NCI-H2196 (cell line): ENCODE measurements at regions not wholly inside any gene's neighbourhood (a gene's known extent, or its start where the extent isn't known, plus 50 kb on each side); places are given as distances from the start of the nearest gene placed in this dataset.

Experiments
- DNase-seq: peaks from one replicate; lab custom pipeline; 2025; ENCODE audit not compliant: unreplicated experiment; lab: John Stamatoyannopoulos, UW

DNA sequence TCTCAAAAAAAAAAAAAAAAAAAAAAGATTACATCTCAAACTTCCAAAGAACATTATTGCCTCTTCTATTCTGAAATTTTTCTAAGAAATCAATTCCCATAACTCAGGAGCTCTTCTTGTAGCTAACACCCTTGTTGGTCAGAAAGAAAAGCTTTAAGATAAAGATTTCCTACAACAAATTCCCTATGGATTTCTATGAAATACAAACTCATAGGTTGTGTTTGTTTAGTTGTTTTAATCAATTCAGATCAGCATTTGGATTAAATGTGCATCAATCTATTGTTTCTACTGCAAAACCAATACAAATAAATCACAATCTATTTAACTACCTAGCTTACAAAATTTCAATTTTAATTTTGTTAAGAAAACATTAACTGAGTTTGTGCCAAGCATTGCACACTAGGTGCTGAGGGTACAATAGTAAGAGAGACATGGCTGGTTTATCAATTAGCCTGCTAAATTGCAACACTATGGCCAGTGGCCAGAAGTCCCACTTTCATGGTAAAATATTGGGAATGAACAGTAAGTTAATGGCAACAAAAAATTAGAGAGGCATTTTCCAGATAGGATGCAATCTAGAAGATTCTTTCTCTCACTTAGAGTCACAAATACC, 80.2 kb upstream of the MYCN start:
- DNase-seq = no peak

DNA sequence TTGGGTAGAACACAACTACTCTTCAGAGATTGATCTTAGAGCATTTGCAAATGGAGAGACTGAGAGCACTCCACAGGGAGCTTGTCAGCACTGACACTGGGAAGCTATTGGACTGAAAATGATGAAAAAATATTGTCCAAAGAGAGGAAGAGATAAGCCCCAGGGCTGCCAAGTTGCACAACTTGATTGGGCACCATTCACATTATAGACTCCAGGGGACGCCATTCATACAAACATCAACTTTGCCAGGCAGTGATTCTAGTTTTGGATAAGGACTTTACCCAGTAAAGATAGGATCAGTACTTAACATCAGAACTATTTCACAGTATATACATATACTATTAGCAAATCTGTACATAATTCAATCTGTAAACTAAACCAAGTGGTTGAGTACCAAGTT, 79.6 kb upstream of the MYCN start:
- DNase-seq = no peak

DNA sequence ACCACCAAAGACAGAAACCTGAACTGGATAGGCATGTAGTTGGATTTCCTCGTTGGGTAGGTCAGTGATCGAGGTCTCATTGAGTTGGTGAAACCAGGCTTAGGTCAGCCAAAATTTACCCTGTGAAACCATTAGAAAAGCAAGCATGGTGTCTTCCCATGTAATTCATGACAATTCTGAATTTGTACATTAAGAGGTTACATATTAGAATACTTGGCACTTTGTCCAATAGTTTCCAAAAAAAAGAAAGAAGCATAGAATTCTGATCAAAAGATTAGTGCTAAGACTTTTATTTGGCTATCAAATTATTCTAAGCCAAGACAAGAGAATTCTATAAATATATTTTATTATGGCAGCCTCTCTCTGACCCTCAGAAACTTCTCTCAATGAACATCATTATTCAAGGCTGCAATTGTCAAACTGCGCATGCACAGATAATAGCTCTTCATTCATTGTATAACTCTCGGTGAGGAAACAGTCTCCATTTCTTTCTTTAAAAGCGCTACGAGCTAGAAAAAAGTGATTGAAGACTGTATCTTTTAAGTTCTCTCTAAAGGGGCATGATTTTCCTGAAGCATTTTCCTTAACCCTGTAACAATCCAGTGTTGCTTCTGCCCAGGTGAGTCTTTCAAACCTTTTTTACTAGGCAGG, 79.1 kb upstream of the MYCN start:
- DNase-seq = no peak

DNA sequence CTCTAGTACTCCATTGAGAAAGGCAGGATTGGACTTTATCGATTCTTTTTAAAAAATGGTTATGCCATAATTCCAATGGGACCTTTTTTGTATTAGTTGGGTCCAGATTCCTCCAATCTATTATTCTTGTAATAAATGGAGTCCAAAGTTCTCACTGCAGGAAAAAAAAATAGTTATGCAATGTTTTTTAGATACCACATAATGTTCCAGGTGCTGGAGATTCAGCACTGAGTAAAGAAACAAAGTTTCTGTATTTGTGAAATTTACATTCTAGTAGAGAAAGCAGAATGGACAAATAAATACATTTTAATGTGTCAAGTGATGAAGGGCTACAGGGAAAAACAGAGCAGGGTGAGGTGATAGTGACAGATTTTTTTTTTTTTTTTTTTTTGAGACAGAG, 78.5 kb upstream of the MYCN start:
- DNase-seq = no peak

DNA sequence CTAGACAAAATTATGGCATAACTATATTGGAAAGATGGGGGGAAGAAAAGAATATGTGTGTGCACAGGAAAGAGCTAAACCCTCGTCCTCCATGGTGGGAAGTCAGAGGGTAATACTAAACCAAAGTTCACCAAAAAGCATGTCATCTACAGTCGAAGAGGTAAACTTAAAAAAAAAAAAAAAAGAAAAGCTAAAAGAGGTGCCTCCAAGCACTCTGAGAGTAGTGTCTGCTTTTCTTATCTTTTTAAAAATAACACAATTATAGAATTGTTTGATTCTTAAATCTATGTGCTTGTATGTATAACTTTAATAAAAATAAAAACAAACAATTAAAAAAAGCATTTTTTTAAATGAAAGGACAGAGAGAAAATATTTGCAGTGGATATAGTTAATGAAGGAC, 77.3 kb upstream of the MYCN start:
- DNase-seq = no peak

DNA sequence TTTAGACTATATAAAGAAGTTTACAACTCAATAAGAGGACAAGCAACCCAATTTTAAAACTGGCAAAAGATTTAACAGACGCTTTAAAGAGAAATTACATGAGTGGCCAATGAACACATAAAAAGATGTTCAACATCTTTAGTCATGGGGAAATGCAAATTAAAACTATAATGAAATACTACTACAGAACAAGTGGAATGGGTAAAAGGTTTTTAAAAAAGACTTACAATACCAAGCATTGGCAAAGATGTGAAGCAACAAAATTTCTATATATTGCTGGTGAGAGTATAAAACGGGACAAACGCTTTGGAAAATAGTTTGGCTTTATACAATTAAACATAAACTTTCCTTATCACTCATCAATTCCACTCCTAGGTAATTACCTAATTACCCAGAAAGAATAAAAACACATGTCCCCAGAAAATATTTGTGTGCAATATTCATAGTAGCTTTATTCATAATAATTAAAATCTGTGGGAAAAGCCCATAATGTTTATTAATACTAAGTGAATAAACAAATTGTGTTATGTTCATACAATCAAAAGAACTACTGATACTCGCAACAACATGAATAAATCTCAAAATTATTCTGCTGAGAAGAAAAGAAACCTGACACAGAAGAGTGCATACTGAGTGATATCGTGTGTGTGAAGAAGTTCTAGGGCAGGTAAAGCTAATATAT, 76.7 kb upstream of the MYCN start:
- DNase-seq = no peak

DNA sequence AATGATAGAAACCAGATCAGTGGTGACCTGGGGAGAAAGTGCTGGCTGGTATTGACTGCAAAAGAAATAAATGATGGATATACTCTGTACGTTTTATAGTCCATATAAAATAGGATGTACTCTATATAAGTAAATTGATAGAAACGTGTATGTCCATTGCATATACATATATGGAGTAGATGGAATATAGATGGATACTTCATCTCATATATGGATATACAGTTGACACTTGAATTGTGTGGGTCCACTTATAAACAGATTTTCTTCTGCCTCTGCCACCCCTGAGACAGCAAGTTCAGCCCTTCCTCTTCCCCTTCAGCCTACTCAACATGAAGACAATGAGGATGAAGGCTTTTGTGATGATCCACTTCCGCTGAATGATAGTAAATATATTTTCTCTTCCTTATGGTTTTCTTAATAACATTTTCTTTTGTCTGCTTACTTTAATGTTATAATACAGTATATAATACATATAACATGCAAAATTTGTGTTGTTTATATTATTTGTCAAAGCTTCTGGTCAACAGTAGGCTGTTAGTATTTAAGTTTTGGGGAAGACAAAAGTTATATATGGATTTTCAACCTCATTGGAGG, 76.1 kb upstream of the MYCN start:
- no peak for DNase-seq

DNA sequence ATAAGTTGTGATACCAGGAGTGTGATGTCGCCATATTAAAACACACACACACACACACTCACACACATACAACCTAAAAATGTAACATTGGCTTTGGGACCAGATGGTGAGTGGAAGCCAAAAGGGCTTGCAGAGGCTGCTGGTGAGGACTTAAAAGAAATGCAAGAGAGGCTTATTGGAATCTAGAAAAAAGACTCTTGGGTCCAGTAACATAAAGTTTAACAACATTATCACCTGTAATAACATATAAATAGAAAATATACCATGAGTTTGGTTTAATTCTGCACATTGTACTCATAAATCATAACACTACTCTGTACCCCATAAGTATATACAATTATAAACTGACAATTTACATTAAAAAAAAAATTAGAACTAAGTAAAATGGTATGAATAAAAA, 74.4 kb upstream of the MYCN start:
- no peak for DNase-seq

DNA sequence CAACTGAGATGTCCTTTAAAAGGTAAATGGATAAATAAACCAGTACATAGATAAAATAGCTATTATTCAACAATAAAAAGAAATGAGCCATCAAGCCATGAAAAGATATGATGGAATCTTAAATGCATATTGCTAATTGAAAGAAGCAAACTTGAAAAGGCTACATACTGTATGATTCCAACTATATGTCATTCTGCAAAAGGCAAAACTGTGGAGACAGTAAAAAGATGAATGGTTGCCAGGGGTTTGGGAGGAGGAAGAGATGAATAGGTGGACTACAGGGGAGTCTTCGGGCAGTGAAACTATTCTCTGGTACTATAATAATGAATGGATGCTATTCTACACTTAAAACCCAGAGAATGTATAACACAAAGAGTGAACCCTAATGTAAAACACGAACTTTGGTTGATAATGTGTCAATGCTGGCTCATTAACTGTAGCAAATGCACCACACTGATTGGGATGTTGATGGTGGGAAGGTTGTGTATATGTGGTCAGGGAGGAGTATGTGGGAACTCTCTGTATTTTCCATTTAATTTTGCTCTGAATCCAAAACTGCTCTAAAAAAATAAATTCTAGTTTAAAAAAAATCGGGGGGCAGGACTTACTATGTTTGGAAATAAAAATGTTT, 73.7 kb upstream of the MYCN start:
- no peak for DNase-seq

DNA sequence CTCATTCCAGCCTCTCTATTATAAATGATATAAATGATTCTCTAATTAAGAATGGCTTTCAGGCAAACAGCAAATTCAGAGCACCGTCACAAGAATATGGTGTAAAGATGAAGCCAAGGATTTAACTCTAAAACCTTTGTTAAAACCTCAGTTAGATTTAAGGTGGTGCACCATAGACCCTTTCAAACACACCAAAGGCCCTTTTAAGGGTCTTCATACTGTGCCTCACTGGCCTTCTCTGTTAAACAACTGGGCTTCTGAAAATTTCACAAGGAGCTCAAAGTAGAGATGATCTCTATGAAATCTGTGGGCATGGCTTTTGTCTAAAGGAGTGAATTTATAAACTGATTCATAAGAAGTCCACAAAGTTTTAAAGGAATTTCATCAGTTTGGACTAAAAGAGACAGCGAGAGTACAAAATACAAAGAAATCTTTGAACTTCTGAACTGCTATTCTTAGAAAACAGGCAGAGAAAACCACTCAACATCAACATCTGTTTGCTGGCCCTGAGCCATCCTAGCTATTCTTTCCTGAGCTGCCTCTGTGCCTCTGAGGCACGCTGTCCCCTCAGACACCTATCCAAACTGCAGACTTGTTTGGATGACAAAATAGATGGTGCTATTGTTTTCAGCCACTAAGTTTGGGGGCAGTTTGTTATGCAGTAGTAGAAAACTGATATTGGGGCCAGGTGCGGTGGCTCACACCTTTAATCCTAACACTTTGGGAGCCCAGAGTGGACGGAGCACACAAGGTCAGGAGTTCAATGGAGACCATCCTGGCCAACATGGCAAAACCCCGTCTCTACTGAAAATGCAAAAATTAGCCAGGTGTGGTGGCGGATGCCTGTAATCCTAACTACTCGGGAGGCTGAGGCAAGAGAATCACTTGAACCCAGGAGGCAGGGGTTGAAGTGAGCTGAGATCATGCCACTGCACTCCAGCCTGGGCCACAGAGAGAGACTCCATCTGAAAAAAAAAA, 72.9 kb upstream of the MYCN start:
- DNase-seq = no peak

DNA sequence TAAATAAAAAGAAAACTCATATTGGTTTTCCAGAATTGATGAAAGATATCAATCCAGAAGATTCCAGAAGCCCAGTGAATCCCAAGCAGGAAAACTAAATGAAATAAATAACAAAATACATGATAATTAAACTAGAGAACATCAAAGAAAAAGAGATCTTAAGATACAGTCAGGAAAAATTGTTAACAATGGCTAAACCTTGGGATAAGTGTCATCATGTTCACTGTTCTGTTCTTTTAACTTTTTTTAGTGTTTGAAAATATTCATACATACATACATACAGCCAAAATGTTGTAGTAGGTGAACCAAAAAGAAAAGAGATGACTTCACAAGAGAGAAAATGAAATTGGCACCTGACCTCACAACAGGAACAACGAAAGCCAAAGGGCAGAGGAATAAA, 72.2 kb upstream of the MYCN start:
- no peak for DNase-seq

DNA sequence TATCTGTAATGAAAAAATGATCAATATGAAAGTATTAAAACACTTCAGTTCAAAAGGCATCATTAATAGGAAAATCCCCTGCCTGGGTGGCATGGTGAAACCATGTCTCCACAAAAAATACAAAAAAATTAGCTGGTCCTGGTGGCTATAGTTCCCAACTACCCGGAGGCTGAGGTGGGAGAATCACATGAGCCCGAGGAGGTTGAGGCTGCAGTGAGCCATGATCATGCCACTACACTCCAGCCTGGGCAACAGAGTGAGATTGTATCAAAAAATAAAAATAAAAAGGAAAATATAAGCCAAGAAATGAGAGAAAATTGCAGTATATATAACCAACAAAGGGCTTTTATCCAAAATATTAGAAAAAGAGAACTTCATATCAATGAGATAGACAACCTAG, 71.6 kb upstream of the MYCN start:
- DNase-seq = no peak

DNA sequence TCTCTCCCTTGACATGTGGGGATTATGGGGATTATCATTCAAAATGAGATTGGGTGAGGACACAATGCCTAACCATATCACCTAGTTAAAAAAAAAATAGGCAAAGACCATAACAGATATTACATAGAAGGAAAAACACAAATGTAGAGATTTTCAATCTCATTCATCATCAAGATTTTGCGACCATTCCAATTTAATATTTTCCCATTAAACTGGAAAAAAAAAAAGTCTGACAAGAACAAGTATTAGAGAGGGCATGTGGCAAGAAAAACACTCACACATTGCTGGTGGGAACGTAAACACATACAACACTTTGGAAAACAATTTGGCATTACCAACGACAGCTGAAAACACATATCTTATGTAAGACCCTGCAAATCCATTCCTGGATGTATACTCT, 71.0 kb upstream of the MYCN start:
- no peak for DNase-seq

DNA sequence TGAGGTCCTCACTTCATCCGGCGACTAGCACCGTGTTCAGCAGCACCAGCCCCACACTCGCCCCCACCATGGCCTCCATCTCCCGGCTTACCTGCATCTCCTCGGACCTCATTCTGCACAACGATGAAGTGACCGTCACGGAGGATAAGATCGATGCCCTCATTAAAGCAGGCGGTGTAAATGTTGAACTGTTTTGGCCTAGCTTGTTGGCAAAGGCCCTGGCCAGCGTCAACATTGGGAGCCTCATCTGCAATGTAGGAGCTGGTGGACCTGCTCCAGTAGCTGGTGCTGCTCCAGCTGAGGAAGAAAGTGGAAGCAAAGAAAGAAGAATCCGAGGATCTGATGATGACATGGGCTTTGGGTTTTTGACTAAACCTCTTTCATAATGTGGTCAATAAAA, 70.5 kb upstream of the MYCN start:
- no peak for DNase-seq

DNA sequence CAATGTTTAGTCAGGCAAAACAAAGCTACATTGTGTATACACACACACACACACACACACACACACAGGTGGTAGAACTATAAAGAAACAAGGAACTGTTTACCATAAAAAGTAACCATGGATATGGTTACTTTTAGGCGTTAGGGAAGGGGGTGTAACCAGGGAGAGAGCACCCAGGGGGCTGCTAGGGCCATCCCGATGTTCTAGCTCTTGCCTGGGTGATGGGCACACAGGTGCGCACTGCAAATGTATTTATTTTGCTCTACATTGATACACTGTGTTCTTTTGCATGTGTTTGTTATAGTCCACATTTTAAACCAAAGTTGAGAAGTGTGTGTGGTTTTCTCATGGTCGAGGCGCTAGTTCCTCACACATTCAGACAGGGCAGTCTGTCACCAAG, 69.8 kb upstream of the MYCN start:
- DNase-seq = no peak

DNA sequence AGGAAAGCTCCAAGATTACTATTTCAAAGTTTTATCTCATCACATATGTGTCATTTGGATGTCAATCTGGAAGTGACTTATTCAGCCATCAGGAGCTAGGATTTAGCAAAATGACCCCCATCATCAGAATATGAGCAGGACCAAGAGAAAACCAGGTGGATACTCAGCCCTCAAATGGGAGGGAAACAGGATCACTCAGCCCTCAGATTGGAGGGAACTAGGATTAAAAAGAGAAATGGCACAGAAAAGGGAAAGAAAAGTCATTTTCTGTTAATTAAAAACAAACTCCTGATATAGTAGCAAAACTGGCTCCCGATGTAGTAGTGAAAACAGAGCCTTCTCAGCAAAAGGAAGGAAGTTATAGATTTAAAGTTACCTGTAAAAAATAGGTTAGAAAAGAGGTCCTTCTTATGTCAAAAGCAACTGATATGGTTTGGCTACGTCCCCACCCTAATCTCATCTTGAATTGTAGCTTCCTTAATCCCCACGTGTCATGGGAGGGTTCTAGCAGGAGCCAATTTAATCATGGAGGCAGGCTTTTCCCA, 69.0 kb upstream of the MYCN start:
- DNase-seq = no peak

DNA sequence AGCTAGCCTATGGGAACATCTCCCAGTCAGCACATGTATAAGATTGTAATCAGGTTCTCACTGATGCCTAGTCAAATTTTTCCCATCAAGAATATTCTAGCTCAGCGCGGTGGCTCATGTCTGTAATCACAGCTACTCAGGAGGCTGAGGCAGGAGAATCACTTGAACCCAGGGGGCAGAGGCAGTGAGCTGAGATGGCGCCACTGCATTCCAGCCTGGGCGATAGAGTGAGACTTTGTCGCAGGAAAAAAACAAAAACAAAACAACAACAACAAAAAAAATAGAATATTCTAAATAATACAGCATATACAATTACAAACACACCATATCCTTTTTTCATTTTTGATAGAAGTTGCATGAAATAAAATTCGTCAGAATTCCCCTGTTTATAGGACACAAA, 67.5 kb upstream of the MYCN start:
- no peak for DNase-seq

DNA sequence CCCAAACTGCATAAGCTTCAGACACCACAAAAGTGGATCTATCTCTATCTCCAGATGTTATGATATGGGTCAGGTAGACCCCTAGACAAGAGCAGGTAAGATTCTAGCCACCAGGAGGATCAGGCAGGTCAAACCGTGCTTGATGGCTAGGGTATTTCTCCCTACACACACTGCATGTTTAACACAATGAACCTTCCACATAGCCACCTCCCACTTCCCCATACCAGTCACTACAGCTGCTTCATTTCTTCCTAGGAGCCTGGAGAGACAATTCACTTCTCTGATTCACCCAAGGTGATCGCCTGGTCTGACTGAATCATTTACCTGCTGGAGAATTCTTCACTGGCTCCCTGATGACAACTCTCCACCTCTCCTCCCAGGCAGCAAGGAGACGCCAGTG, 66.0 kb upstream of the MYCN start:
- no peak for DNase-seq

DNA sequence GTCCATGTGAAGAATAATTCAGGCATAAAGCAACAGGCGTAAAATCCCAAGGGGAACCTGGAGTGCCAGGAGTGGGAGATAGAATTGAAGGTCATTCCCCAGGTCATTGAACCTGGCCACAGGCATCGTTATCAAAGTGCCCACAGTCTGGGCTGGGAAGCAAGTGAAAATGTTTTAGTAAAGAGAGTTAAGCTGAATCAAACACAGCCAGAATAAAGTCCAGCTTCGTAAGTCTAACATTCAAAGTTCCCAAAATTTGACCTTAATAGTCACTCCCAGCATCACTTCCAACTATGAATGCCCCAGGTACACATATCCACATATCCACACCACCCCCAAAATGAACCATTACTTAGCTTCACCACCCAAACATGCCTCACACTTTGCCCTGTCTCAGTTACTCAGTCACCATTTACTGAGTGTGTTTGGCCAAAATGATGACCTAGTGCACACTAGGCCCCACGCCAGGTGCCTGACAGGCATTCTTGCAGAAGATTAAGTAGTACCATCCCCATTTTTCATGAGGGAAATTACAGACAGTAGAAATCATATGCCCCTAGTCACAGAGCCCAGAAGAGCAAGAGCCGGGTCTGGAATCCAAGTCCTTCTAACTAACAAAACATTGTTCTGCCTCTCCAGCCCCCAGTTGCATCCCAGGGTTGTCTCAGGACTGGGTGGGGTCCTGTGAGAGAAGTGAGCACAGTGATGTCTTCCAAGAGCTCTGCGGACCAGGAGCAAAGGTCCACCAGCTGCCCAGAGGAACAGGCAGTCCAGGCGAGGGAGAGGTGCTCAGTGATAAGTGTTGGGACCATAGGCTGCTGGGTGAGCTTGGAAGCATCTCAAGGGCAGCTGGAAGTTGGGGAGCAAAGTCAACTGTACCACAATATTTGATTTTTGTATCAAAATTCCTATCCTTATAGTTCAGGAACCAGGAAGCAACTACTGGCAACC, 65.2 kb upstream of the MYCN start:
- DNase-seq = no peak
